DMS79 (cell line): ENCODE measurements at regions not wholly inside any gene's neighbourhood (a gene's known extent, or its start where the extent isn't known, plus 50 kb on each side); places are given as distances from the start of the nearest gene placed in this dataset.
A peak's percentile ranks its signal among the peaks of the same experiment; 100 is the strongest.

ENCODE experiments used
- DNase-seq: peaks from one replicate; lab custom pipeline; 2025; lab: John Stamatoyannopoulos, UW

DNA sequence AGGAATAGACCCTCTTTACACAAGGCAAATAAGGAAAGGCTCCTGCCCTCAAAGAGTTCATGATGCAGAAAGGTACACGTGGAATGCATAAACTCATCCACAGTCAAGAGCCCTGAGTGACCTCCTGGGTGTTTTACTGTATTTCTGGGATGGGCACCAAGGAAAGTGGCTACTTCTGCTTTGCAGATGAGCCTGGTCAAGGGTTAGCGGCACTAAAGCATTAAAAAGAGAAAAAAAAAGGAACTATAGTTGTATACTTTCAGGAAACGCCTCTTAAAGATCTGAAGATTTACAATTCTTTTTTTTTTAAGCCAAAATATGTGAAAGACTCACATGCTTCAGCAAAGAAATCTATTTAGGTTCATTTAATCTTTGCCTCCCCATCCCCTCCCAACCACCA is 366.2 kb upstream of the PDE4D start:
- no peak for DNase-seq

DNA sequence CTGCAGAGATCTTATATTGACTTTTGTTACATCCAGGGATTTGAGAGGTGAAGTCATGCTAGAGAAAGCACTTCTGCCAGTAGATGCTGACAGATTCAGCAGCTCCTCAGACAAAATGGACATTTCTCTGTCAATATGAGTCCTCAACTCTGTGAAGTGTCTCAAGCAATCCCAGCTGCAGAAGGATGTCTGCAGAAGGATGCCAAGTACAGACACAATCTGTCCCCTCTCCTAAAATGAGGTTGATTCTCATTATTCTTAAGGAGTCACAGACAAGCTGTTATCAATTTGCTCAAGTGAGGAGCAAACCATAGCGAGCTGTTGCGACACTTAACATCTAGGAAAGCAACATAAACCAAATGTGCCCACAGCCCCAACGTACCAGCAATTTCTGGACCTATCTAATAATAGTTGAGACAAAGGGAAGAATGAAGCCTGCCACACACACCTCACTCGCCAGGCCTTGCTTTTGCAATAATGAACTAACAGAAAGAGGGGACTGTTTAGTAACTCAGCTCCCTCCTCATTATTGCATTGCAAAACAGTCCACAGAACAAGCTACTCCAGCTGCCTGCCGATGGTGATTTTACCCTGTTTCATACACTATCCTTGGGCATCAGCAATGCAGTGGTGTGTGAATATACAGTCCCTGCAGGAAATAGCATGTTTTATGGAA is 364.2 kb upstream of the PDE4D start:
- no peak for DNase-seq

DNA sequence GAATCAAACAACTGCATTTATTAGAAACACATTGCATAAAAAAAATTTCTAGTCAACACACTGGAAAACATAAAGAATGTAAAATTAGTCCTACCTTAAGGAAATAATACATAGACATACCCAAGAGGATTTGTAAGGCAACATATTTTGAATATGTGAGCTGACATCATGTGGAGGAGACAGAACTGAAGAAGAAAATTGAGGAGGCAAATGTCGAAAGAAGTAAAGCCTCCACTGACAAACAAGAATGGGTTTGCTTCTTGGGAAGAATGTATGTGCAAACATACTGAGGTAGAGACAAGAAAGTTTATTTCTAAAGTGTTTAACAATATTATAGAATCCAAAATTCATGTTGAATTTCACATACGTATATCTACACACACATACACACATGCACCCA is 363.0 kb upstream of the PDE4D start:
- no peak for DNase-seq

DNA sequence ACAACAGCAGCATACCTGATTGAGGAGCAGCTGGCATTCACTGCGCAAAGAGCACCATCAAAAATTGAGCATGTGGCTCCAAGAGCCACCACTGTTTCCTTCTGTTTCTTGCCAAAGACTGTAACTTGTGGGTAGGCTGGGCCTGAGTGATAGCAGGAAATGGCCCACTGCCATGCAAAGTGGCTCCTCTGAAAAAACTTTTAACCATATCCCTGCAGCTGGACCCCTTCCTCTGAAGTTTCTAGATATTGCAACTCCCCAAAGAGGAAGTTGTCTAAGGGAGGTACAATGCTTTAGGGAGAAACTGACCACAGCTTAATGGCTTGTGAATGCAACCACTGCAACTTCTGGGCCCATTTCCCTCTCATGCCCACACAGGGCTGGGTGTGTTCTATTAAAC is 355.4 kb upstream of the PDE4D start:
- DNase-seq: no peak

DNA sequence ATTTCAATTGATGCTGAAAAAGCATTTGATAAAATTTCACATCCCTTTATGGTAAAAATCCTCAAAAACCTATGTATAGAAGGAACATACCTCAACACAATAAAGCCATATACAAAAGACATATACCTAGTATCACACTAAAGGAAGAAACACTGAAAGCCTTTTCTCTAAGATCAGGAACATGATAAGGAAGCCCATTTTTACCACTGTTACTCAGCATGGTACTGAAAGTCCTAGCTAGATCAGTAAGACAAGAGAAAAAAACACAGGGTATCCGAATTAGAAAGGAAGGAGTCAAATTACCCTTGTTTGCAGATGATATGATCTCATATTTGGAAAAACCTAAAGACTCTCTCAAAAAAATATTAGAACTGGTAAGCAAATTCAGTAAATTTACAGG is 350.2 kb upstream of the PDE4D start:
- no peak for DNase-seq

DNA sequence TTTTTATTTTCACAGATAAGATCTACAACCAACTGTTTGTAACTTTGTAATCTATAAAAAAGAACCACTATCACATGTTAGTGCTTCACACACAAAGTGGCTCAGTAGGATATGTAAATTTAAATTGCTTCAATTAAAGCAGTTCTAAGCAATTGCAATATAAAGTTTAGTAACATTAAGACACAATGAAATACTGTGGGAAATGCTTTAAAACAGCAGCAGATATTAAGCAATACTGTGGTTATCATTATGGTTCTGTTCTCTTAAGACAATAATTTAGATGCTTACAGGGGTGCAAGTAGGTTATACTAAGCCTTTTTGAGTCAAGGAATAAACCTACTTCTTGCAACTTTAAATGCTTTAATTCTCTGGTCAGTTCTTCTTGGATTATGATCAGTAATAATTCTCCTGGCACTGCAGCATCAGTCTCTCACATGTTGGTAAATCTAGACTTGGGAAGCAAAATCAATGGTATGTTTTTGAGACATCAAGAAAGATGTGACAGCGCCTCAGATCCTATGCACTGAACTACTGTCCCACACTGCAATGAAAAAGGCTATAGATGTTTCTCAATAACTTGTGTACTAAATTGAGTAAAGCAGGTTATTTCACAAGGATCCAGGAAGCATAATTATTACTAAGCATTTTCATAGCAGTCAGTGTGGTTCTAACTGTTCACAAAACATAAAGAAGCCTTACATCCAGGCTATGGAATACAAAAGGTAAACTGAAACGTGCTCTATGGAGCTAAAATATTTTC is 338.7 kb upstream of the PDE4D start:
- DNase-seq: no peak

DNA sequence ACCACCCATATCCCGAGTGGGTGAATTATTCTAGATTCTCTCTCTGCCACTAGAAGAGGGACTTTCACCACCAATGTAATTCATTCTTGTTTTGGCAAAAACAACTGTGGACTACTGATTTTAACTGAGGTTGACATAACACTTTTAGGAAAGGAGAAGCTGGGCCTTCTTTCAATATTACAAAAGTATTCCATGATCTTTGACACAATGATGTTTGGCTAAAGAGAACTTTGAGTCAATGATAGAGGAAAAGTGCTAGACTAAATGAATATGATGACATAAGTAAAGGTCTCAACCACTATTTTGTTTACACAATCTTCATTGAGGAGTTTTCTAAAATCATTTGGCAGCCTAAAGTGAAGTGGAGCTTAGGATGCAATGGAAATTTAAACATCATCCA is 336.9 kb upstream of the PDE4D start:
- DNase-seq: no peak

DNA sequence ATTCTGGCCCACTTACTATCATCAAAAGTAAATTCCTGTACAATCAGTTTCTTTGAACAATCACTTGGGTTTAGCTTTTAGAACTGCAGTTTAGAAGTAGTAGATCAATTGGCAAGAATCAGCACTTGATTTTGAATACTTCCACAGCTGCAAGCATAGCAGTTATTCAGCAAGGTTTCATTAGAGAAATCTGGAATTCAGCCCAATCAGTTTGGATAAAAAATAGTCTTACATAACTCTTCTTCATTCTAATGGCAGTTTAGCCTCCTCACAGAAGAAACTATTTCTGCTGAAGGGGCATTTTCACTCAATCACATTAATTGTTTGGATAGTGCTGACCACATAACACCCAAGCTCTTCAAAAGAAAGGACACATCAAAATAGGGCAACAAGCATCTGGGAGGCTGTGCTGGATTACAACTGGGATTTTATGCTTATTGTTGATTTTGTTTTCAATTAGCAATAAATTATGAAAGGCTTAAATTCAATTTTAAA is 336.2 kb upstream of the PDE4D start:
- DNase-seq: no peak

DNA sequence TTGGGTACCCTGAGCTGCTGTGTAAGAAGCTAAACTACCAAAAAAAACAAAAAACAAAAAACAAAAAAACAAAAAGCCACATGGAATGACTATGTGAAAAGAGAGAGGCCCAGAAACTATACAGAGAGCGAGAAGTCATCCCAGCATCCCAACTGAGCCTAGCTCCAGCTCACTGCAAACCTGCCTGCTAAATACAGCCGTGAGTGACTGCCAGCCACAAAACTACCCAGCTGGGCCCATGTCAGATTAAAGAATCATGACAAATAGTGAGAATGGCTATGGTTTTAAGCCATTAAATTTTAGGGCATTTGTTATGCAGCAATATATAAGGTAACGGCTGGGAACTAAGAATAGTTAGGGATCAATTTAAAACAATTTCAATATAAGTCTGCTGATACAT is 335.1 kb upstream of the PDE4D start:
- DNase-seq: no peak

DNA sequence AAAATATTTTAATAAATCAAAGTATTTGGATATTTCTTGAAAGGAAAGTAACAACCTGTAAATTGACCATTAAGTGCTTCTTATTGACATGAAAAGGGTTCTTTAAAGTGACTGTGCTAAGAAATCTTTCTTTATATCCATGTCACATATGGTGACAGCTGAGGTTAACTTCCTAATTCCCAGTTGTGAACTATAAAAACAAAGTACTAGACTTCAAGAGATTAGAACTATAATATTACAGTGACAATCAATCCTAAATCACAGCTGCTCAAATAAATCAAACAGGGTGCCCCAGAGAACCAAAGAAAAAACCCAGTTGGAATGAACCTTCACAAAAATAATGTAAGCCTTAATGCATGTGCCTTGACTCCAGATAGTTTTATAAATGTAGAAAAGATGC is 332.6 kb upstream of the PDE4D start:
- DNase-seq: no peak

DNA sequence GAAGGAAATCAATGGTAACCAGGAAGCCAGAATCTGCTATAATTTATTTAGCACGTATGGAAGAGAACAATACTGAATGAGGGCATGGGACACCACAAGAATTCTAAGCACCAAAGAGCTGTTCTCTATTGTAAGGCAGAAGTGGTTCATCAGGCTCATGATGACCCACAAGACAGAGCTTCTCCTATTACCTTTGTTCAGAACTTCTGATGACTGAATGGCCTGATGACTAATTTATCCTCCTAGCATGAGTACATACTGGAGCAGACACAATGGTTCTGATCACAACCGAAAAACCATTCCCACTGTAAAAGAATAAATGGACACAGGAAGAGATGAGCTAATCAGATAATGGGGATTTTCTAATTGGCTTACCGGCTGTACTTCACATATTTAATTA is 329.8 kb upstream of the PDE4D start:
- no peak for DNase-seq

DNA sequence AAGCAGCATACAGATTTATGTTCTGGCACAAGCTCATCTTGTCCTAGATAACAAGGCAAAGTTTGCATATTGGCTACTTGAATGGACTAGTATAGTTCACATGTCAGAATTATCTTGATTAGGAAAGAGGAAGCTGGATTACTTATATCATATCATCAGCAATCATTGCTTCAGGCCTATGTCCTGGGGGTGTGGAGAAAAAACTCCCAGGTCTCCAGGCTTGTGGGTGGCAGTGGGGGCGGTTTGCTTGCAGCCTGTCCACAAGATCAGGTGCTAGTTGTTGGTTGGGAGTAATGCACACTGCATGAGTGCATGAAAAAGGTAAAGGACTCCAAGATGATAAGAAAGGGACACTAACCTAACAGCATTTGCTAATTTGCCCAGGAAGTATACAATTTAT is 326.4 kb upstream of the PDE4D start:
- no peak for DNase-seq

DNA sequence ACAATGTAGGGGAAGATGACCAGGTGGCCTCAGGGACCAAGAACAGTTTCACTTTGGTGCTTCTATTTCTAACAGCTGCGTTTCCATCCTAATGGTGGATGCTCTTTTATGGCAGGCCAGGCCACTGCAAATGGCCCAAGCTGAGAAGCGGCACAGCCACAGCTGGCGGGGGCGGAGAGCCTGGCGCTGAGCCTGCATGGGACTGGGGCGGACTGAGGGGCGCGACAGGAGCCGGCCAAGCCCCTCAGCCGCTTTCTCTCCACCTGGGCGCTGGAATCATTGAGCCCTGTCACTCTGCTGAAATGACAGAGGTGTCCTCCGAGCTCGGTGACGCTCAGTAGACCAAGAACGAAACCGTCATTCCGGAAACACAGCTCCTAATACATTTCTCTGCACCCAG is 317.3 kb upstream of the PDE4D start:
- no peak for DNase-seq

DNA sequence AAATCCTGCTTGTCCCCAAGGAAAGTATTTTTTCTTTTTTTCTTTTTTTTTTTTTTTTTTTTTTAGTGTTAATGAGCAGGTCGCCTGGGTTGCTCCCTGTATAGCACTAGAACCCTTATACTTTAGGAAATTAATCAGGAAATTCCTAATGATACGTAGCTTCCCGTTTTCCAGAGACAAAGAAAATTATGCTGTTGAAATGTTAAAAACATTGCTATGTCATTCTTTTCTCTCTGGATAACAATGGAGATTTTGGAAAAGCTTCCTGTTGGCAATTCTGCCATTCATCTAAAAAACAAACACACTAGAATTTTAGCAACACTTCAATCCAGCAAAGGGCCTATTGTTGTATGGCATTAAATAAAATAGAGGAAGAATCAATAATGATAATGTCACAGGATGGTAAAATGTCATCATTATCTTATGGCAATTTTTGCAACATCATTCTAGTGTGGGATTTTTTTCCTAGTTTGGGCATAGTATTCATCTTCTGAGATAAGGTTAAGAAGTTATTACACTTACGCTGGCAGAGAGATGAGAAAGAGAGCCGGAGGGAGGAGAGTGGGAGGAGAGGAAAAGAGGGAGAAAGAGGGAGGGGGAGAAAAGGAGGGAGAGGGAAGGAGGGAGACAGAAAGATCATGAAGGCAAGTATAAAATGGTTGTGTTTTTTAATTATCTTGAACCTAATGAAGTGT is 315.8 kb upstream of the PDE4D start:
- DNase-seq: no peak

DNA sequence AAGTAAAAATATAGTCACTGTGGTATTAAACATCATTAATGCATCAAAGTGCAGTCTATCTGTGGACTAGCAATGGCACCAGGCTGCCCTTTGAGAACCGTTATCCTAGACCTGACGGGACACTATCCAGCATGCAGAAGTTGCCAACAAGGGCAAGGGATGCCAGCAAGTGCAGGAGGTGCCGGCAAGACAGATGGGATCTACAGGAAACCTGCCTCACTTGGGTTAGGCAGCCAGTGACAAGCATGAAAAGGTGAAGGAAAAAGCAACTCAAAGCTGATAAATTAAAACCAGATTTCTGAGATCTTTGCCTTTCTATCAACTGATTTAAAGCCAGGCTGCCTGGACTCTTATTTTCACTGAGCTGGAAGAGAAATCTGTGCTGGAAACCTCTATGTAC is 315.2 kb upstream of the PDE4D start:
- DNase-seq: no peak

DNA sequence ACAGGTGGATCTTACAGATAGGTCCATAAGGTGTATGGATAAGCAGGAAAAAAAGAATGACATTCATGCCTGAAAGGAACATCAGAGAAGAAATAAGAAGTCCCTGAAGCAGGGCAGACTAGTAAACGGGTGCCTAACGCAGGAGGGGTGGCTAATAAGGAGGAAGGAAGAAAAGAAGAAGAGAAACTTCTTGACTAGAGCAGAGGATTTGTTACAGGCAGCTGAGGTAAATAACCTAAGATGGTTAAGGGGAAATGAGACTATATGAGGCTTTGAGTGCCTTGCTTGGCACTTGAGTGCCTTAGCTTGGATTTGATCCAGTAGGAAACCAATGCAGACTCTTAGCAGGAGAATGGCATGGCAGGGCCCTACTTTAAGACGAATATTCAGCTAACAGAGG is 313.5 kb upstream of the PDE4D start:
- DNase-seq: peak; percentile 63

DNA sequence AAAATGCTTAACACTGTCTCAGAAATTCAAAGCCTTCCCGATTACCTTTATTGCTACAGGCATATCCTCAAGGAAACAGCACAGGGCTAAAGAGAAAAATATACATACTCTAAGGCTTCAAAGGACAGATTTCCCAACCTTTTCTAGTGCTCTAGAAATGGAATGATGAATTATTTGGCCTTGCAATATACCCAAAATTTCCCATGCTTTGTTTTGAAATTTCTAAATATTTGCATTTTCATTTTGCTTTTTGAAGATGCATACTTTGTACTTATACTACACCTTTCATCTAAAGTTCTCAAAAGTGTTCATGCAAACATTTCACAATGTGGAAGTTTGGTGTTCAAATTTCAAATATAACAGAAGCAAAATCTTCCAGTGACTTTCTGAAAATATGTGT is 312.7 kb upstream of the PDE4D start:
- no peak for DNase-seq

DNA sequence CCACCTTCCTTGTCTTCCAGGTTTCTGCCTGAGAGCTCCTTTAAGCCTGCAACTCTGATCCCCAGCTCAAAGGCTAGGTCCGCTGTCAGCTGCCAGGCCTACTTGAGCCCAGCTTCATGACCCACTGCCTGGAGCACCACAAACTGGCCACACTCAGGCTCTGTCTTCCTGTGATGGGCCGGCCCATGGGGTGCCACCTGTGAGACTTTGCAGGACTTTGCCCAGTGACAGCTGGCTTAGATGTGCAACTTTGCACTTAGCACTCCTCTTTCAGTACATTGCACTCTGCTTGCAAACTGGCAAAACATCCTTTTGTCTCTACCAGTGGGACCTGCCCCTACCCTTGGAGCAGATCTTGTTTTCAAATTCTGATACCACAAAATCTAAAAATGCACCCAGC is 311.5 kb upstream of the PDE4D start:
- no peak for DNase-seq

DNA sequence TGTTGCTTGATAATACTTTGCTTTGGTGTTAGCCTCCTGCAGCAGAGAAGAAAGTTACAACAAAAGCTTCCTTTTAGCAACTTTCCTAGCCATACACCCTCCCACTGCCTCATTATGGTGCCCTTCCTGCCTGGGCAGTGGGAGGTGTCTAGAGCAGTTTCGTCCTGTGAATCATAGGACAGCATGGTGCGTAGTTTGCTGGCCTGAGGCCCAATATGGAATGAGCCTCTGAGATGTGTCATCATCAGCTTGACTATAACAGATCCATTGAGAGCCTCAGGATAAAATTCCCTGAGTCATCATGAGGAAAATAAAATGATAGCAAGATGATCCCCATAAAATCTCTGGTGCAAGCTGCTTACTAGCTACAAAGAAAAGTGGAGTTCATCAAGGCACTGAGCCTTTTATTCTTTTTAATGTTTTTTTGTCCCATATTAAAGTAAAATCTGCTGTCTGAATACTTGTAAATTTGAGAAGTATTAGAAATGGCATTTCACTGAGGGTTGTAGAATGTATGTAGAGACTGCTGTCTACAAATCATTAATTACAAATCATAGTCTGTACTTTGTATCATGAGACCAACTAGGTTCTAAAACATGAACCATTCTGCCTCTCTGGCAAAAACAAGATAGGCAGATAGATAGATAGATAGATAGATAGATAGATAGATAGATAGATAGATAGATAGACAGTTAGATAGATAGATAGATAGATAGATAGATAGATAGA is 303.0 kb upstream of the PDE4D start:
- no peak for DNase-seq

DNA sequence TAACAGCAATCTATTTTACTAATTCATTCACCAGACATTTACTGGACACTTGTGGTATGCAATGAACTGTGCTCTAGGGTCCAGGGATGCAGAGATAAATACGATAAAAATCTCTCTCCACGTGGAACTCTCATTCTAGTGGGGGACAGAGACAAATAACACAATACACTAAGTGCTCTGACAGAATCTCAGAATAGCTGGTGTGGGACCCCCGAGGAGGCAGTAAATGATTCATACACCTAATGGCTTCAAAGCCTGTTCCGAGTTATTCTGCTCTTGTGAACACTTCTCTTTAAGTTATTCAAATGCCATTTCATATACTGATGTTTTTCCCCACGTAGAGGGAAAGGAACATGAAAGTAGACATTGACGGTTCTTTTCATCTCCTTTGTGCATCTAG is 302.0 kb upstream of the PDE4D start:
- no peak for DNase-seq

DNA sequence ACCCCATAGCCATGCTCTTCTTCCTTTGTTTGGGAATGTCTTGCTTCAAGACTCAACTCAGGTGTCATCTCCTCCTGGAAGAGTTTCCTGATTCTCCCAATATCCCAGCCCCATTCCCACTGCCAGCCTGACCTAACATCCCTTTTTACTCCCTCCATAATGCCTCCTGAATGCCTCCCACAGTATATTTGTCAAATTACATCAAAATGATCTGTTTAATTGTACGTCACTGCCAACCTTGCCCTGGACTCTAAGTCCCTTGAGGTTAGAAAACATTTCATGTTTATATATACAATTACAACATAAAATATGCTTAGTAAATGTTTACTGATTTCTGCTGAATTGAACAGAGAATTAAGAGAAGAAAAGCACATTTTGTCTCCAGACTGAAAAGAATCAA is 301.6 kb upstream of the PDE4D start:
- no peak for DNase-seq

DNA sequence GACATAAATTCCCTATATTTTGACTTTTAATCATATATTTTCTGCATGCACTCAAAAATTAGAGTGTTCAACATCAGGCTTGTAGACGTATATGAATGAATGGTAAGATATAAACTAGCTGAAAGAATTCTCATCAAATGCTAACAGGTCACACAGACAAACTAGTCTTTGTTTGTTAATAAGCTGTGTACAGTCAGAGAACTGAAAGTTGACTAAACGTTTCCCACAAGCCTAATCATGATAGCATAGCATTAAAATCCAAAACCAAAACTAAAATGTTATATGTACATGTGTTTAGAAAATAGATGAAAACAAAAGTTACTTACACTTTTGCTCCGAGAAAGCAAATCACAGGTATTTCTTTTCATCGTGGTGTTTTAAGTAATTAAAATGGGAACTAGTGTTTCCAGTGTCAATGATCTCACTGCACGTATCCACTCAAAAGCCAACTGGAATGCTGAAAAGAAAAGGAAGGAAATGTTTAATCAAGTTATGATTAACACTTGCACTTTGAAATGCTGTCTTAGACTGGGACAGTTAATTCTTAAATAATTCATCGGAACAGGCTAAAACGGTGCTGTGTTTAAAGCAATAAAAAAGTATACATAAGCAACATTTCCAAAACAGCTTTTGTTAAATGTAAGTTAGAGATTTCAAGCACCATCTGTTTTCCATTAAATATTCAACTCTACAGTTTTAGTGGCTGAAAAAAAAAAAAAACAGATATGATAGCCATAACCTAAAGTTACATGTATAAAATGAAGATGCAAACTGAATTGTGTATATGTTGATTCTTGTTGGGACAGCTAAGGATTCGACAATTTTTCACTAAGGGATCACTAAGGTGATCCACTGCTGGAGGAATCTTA is 291.9 kb upstream of the PDE4D start:
- DNase-seq: no peak
